Neuronal stem cell (in vitro differentiated cells): ENCODE measurements at regions not wholly inside any gene's neighbourhood (a gene's known extent, or its start where the extent isn't known, plus 50 kb on each side); places are given as distances from the start of the nearest gene placed in this dataset.
"Not testable (repeated sequence)": the region's sequence is repeated elsewhere in the genome, so short reads cannot be mapped to it uniquely, and the experiment has no call there.

Source experiments
- DNase-seq: peaks from one replicate; pipeline ENCODE4 v3.0.0-alpha.2; 2013; ENCODE audit warnings: low spot score
- H2AFZ ChIP-seq: one replicate; pipeline ENCODE4 v1.6.1; 2013; ENCODE audit warnings: mild to moderate bottlenecking, low read length, inconsistent platforms
- H2AK5ac ChIP-seq: 2 replicates; pipeline ENCODE4 v1.6.1; 2013; ENCODE audit warnings: low read depth, mild to moderate bottlenecking, inconsistent platforms, low read length, moderate library complexity, mixed read lengths
- H2BK120ac ChIP-seq: 2 replicates; pipeline ENCODE4 v1.6.1; 2013; ENCODE audit warnings: low read depth, mild to moderate bottlenecking, inconsistent platforms, low read length, moderate library complexity, mixed read lengths
- H2BK12ac ChIP-seq: one replicate; pipeline ENCODE4 v1.6.1; 2013; ENCODE audit warnings: low read length, inconsistent platforms
- H2BK15ac ChIP-seq: 2 replicates; pipeline ENCODE4 v1.6.1; 2013; ENCODE audit warnings: mild to moderate bottlenecking, low read length, inconsistent platforms, mixed read lengths
- H2BK5ac ChIP-seq: one replicate; pipeline ENCODE4 v1.6.1; 2013; ENCODE audit warnings: inconsistent platforms, mild to moderate bottlenecking, low read length, moderate library complexity
- H3K14ac ChIP-seq: one replicate; pipeline ENCODE4 v1.6.1; 2013; ENCODE audit warnings: low read length, inconsistent platforms
- H3K18ac ChIP-seq: 2 replicates; pipeline ENCODE4 v1.6.1; 2013; ENCODE audit warnings: low read length, inconsistent platforms
- H3K23ac ChIP-seq: 2 replicates; pipeline ENCODE4 v1.6.1; 2013; ENCODE audit warnings: low read depth, mild to moderate bottlenecking, mixed read lengths, low read length, inconsistent platforms; ENCODE audit not compliant: poor library complexity
- H3K27ac ChIP-seq: replicated peaks from 3 replicates; pipeline ENCODE4 v1.5.1; 2013; ENCODE audit warnings: low read length, inconsistent platforms
- H3K27me3 ChIP-seq, 3 experiments: 2 replicates each; pipeline ENCODE4 v1.6.1; 2013; ENCODE audit warnings: low read length in 3 of 3, mild to moderate bottlenecking in 2 of 3, inconsistent platforms in 1 of 3, low read depth in 1 of 3, mixed read lengths in 1 of 3, moderate library complexity in 1 of 3; ENCODE audit not compliant: control insufficient read depth in 3 of 3, insufficient read depth in 3 of 3
- H3K36me3 ChIP-seq, 2 donors: replicated peaks in 1 of 2; 2 replicates each; pipeline ENCODE4 v1.6.1; 2013; ENCODE audit warnings: low read length in 2 of 2; ENCODE audit not compliant: control insufficient read depth in 2 of 2, insufficient read depth in 2 of 2
- H3K4ac ChIP-seq: 2 replicates; pipeline ENCODE4 v1.6.1; 2013; ENCODE audit warnings: inconsistent platforms, mild to moderate bottlenecking, low read length, moderate library complexity
- H3K4me1 ChIP-seq, 2 donors: 1 replicate in 1 of 2; 2 replicates in 1 of 2; pipeline ENCODE4 v1.6.1; 2013; ENCODE audit warnings: low read length in 2 of 2, low read depth in 1 of 2; ENCODE audit not compliant: control insufficient read depth in 2 of 2, insufficient read depth in 1 of 2
- H3K4me2 ChIP-seq: one replicate; pipeline ENCODE4 v1.6.1; 2013; ENCODE audit warnings: mild to moderate bottlenecking, low read length, inconsistent platforms; ENCODE audit not compliant: insufficient read depth, poor library complexity, severe bottlenecking
- H3K4me3 ChIP-seq, 2 donors: 2 replicates each; pipeline ENCODE4 v1.5.1; 2013; ENCODE audit warnings: low read length in 2 of 2, mild to moderate bottlenecking in 2 of 2, inconsistent platforms in 1 of 2, moderate library complexity in 1 of 2
- H3K79me1 ChIP-seq: one replicate; pipeline ENCODE4 v1.6.1; 2013; ENCODE audit warnings: low read depth, mild to moderate bottlenecking, inconsistent platforms, low read length, moderate library complexity
- H3K9ac ChIP-seq: one replicate; pipeline ENCODE4 v1.6.1; 2013; ENCODE audit warnings: mild to moderate bottlenecking, low read depth, low read length, inconsistent platforms; ENCODE audit not compliant: poor library complexity
- H3K9me3 ChIP-seq, 2 donors: replicated peaks in 1 of 2; 2 replicates each; pipeline versions ENCODE3 to v1.6.1; 2013; ENCODE audit warnings: low read length in 2 of 2, mild to moderate bottlenecking in 2 of 2, inconsistent platforms in 1 of 2, low read depth in 1 of 2, mixed read lengths in 1 of 2, moderate library complexity in 1 of 2; ENCODE audit not compliant: control insufficient read depth in 2 of 2, insufficient read depth in 1 of 2
- H4K8ac ChIP-seq: one replicate; pipeline ENCODE4 v1.6.1; 2013; ENCODE audit warnings: low read depth, mild to moderate bottlenecking, inconsistent platforms, low read length, moderate library complexity
- H4K91ac ChIP-seq: one replicate; pipeline ENCODE4 v1.6.1; 2013; ENCODE audit warnings: low read length, low read depth, mild to moderate bottlenecking, inconsistent platforms; ENCODE audit not compliant: poor library complexity
- WGBS, 2 donors: extraction: QIAGEN DNeasy Blood & Tissue Kit; methylation state at CpG; one replicate each; pipeline ENCODE4 v1.1.7; 2013; ENCODE audit warnings: missing lambda C conversion rate in 2 of 2, mixed read lengths in 1 of 2; ENCODE audit not compliant: insufficient read length in 2 of 2, insufficient replicate concordance in 1 of 2; ENCODE audit errors: extremely low coverage in 2 of 2; 5-methylcytosine and 5-hydroxymethylcytosine counted together

DNA sequence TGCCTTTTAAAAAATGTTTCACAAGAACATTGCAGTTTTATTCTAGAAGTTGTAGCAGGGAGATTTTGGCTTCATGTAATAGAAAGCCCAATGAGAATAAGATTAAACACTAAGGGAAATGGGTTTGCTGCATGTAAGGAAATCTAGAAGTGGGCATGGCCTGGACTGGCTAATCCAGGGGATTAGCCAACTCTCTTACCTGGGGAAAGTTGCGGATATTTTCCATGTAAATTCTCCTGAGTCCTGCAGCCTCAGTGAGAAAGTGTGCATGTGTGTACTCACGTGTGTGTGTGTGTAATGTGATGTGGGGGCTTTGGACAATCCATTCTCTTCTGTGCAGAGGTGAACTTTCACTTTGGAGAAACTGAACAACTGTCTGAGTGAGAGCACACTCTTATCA is 775.1 kb upstream of the TPTE start:
- H3K23ac ChIP-seq, H3K9ac ChIP-seq, H2AK5ac ChIP-seq, H3K4me3 ChIP-seq, H3K4ac ChIP-seq, H2BK5ac ChIP-seq, H3K36me3 ChIP-seq, H4K8ac ChIP-seq, H3K4me2 ChIP-seq, H3K14ac ChIP-seq, H3K79me1 ChIP-seq, H3K27me3 ChIP-seq, H2AFZ ChIP-seq, H4K91ac ChIP-seq, H3K27ac ChIP-seq, H3K4me1 ChIP-seq, H2BK15ac ChIP-seq, H2BK120ac ChIP-seq, DNase-seq, H2BK12ac ChIP-seq, H3K18ac ChIP-seq: not testable (repeated sequence)
- no CpG with 5 or more reads among the region's 2 CpGs for WGBS, 2 donors
- H3K9me3 ChIP-seq = peaks cover 0 to 13% of the 10 kb centered on the region in 2 donors

DNA sequence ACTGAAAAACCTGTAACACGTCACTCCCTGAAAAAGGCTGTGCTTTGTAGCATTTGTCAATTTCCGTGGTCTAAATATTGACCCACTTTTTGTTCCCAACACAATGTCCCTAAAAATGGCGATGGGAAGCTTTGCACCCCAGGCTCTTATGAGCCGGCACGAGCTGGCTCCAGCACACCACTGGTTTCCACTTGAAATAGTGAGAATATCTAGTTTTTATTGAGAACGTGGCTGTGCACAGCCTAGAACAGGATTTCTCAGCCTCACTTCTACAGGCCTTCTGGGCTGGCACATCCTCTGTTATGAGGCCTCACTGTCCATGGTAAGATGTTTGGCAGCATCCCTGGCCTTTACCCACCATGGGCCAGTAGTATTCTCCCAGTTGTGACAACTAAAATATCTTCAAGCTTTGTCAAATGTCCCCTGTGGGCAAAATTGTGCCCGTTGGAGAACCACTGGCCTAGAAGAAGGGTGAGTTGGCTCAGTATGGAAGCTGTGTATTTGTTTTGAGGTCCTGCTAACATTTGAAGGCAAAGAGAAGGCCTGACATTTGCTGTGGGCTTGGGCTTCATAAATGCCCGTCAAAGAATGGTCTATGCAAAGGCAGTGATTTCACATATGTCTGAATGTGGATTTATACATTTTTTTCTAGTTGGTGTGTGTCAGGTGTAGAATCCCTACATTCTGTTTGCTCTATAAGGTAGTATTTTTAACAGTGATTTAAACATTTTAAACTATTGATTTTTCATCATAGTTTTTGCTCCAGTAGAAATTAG is 774.4 kb upstream of the TPTE start:
- not testable (repeated sequence) for H3K36me3 ChIP-seq, H3K9ac ChIP-seq, H4K91ac ChIP-seq, H3K4me1 ChIP-seq, H2BK12ac ChIP-seq, H2BK5ac ChIP-seq, H3K23ac ChIP-seq, H3K79me1 ChIP-seq, H2BK15ac ChIP-seq, H3K14ac ChIP-seq, H2AFZ ChIP-seq, H3K4ac ChIP-seq, H3K4me2 ChIP-seq, H2BK120ac ChIP-seq, H3K4me3 ChIP-seq, H3K27me3 ChIP-seq, H3K27ac ChIP-seq, H2AK5ac ChIP-seq, H4K8ac ChIP-seq, H3K18ac ChIP-seq, DNase-seq
- H3K9me3 ChIP-seq = peaks cover 0 to 14% of the 10 kb centered on the region in 2 donors
- WGBS, 2 donors = no CpG with 5 or more reads among the region's 8 CpGs

GRCh38 chr21:9747870-9748269 is 773.5 kb upstream of the TPTE start:
- DNase-seq, H4K91ac ChIP-seq, H3K79me1 ChIP-seq, H3K14ac ChIP-seq, H3K23ac ChIP-seq, H3K36me3 ChIP-seq, H3K27ac ChIP-seq, H2BK120ac ChIP-seq, H3K4me1 ChIP-seq, H3K9ac ChIP-seq, H2AK5ac ChIP-seq, H2AFZ ChIP-seq, H3K4me3 ChIP-seq, H2BK15ac ChIP-seq, H3K4ac ChIP-seq, H3K4me2 ChIP-seq, H4K8ac ChIP-seq, H3K18ac ChIP-seq, H3K27me3 ChIP-seq, H2BK12ac ChIP-seq, H2BK5ac ChIP-seq: not testable (repeated sequence)
- WGBS, 2 donors = no CpG with 5 or more reads among the region's 5 CpGs
- H3K9me3 ChIP-seq = peaks cover 0 to 14% of the 10 kb centered on the region in 2 donors

DNA sequence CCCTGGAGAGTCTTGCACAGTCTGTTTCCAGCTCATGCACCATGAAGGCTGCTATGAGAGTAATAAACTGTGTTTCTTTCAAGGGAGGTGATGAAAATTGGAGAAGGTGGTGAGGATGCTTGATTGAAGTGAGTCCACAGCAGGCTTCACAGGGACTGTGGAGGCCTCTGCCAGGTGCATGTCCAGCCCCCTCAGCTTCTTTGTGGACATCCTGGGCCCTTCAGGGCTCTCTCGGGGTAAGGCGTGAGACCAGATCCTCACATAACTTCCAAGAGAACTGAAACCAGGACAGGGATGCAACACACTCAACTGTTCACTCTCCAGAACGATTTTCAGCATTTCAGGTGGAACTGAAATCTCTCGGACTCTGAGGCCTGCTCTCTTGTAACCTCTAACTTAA is 772.9 kb upstream of the TPTE start:
- peaks cover 0 to 15% of the 10 kb centered on the region in 2 donors for H3K9me3 ChIP-seq

More for the DNA sequence above, 772.9 kb upstream of the TPTE start:
- not testable (repeated sequence) for H3K36me3 ChIP-seq, H3K4me3 ChIP-seq, H3K79me1 ChIP-seq, H3K23ac ChIP-seq, H3K4me2 ChIP-seq, H2BK5ac ChIP-seq, H2BK12ac ChIP-seq, H3K4ac ChIP-seq, H3K18ac ChIP-seq, H2AK5ac ChIP-seq, H4K91ac ChIP-seq, H3K27me3 ChIP-seq, DNase-seq, H2AFZ ChIP-seq, H2BK15ac ChIP-seq, H3K4me1 ChIP-seq, H2BK120ac ChIP-seq, H3K27ac ChIP-seq, H3K9ac ChIP-seq, H3K14ac ChIP-seq, H4K8ac ChIP-seq
- no CpG with 5 or more reads among the region's 4 CpGs for WGBS, 2 donors
